ENCODE measurements at regions not wholly inside any gene's neighbourhood (a gene's known extent, or its start where the extent isn't known, plus 50 kb on each side); places are given as distances from the start of the nearest gene placed in this dataset.
A peak's percentile ranks its signal among the peaks of the same experiment; 100 is the strongest.
"Not testable (repeated sequence)": the region's sequence is repeated elsewhere in the genome, so short reads cannot be mapped to it uniquely, and the experiment has no call there.

- FAIRE-seq, result no peak
Observed at GRCh38 chr2:595831-596592, 81.2 kb downstream of the TMEM18 start.

GRCh38 chr2:595141-595815 lies 81.9 kb downstream of the TMEM18 start:
- DNase-seq (ENCODE audit: extremely low spot score, insufficient read length, low read depth) (no peak), FAIRE-seq (no peak)

More at GRCh38 chr2:595831-596592, 81.2 kb downstream of the TMEM18 start:
- no peak for DNase-seq (ENCODE audit: extremely low spot score, insufficient read length, low read depth)

- FAIRE-seq (no peak), DNase-seq (ENCODE audit: extremely low spot score, insufficient read length, low read depth) (no peak)
Observed at GRCh38 chr2:594297-594949, 82.8 kb downstream of the TMEM18 start.

- DNase-seq (ENCODE audit: extremely low spot score, insufficient read length, low read depth), result no peak
- no peak for FAIRE-seq
Observed at GRCh38 chr2:593356-594026, 83.7 kb downstream of the TMEM18 start.

GRCh38 chr2:592737-593136 lies 84.5 kb downstream of the TMEM18 start:
- no peak for DNase-seq (ENCODE audit: extremely low spot score, insufficient read length, low read depth)
- FAIRE-seq, result no peak

GRCh38 chr2:590214-591175 lies 86.7 kb downstream of the TMEM18 start:
- no peak for FAIRE-seq
- DNase-seq (ENCODE audit: extremely low spot score, insufficient read length, low read depth), result no peak

- no peak for FAIRE-seq
- no peak for DNase-seq (ENCODE audit: extremely low spot score, insufficient read length, low read depth)
Observed at GRCh38 chr2:589281-590130, 87.7 kb downstream of the TMEM18 start.

GRCh38 chr2:588074-588645 lies 89.0 kb downstream of the TMEM18 start:
- DNase-seq (ENCODE audit: extremely low spot score, insufficient read length, low read depth) (no peak), FAIRE-seq (no peak)

GRCh38 chr2:587087-587960 lies 89.9 kb downstream of the TMEM18 start:
- no peak for FAIRE-seq
- no peak for DNase-seq (ENCODE audit: extremely low spot score, insufficient read length, low read depth)

GRCh38 chr2:586641-587076 lies 90.5 kb downstream of the TMEM18 start:
- FAIRE-seq (no peak), DNase-seq (ENCODE audit: extremely low spot score, insufficient read length, low read depth) (no peak)

GRCh38 chr2:584863-585823 lies 92.1 kb downstream of the TMEM18 start:
- DNase-seq (ENCODE audit: extremely low spot score, insufficient read length, low read depth), result no peak
- FAIRE-seq, result peak; percentile 80

- DNase-seq (ENCODE audit: extremely low spot score, insufficient read length, low read depth) (no peak), FAIRE-seq (no peak)
Observed at GRCh38 chr2:583666-584065, 93.5 kb downstream of the TMEM18 start.

- no peak for DNase-seq (ENCODE audit: extremely low spot score, insufficient read length, low read depth)
- FAIRE-seq, result no peak
Observed at GRCh38 chr2:582792-583528, 94.2 kb downstream of the TMEM18 start.

GRCh38 chr2:582289-582688 lies 94.9 kb downstream of the TMEM18 start:
- not testable (repeated sequence) for FAIRE-seq; DNase-seq (ENCODE audit: extremely low spot score, insufficient read length, low read depth)

- FAIRE-seq (no peak), DNase-seq (ENCODE audit: extremely low spot score, insufficient read length, low read depth) (no peak)
Observed at GRCh38 chr2:579961-580360, 97.2 kb downstream of the TMEM18 start.
